ENCODE measurements at regions not wholly inside any gene's neighbourhood (a gene's known extent, or its start where the extent isn't known, plus 50 kb on each side); places are given as distances from the start of the nearest gene placed in this dataset.

DNA sequence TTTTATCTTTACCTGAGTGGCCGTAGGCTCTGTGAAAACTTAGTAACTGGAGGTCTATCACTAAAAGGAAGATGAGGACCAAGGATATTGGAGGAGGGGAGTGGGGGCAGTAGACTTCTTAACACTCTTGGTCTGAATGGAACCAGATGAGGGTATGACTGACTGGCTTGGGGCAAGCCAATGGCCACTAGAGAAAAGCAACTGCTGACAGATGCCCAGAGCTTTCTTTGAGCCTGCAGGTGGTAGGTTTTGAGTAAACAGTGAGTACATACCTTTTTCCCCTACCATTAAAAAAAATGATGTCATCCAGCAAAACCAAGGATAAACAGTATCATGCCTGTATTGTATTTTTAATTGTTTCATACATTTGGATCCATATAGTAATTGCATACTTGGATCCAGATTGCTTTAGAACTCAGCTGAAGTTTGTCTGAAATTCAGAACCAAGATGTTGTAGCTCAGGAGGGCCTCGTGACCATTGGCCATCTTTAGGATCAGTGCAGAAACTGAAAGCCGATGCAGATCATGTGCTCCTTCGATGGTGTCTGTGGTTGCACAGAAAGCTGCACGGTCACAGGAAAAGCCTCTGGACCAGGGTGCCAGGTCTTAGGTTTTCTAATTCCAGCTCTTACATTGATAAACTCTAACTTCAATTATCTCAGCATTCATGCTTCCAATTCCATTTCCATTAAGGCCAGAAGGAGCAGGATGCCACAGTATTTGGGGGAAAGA lies 131.0 kb downstream of the PDGFRA start:
- H3K27ac Mint-ChIP-seq, result no peak overlapping the region
- no peak overlapping the region for H3K4me3 Mint-ChIP-seq
- H3K36me3 Mint-ChIP-seq, result no peaks in the 10 kb centered on the region
- H3K27me3 Mint-ChIP-seq (ENCODE audit: low read depth in 3 of 3), result peaks cover 1 to 2% (median 2%) of the 10 kb centered on the region in 3 donors
- peaks cover 0 to 5% of the 10 kb centered on the region in 2 donors for H3K4me1 Mint-ChIP-seq
- H3K9me3 Mint-ChIP-seq, result no peaks in the 10 kb centered on the region
- peak in 1 of 3 donors; percentile 2 for DNase-seq

- Mint-ChIP-seq H3K36me3 (no peaks in the 10 kb centered on the region), H3K4me3 (no peak overlapping the region), H3K4me1 (peaks cover 0 to 5% of the 10 kb centered on the region in 2 donors), H3K9me3 (no peaks in the 10 kb centered on the region), H3K27ac (no peak overlapping the region), H3K27me3 (ENCODE audit: low read depth in 3 of 3) (peaks cover 0 to 2% (median 1%) of the 10 kb centered on the region in 3 donors)
- no peak for DNase-seq
These were observed 133.9 kb downstream of the PDGFRA start for GRCh38 chr4:54363037-54363436.

DNA sequence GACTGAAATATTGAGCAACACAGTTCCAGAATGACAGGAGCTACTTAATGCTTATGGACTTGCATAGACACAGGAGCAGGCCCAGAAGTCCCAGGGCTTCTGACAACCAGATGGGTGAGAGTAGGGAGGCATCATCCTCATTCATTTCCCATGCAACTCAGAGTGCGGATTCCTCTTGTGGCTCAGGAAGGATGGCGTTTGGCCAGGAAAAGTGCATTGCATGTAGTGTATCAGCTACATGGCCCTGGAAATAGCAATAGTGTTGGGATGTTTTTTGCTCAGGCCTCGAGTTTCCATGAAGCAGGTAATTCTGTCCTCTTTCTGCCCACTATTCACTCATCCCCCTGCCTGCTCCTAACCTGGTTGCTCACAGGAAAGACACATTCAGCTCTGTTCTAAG lies 136.6 kb downstream of the PDGFRA start:
- no peak for DNase-seq
- no peak overlapping the region for H3K27ac Mint-ChIP-seq
- H3K4me3 Mint-ChIP-seq, result no peak overlapping the region
- H3K9me3 Mint-ChIP-seq, result peaks cover 0 to under 1% (median 0%) of the 10 kb centered on the region in 6 donors
- H3K27me3 Mint-ChIP-seq (ENCODE audit: low read depth in 3 of 3), result peaks cover 0 to 2% (median 1%) of the 10 kb centered on the region in 3 donors
- no peaks in the 10 kb centered on the region for H3K36me3 Mint-ChIP-seq
- no peaks in the 10 kb centered on the region for H3K4me1 Mint-ChIP-seq

- Mint-ChIP-seq H3K9me3 (peaks cover 0 to 5% (median 0%) of the 10 kb centered on the region in 6 donors), H3K4me3 (no peak overlapping the region), H3K27me3 (ENCODE audit: low read depth in 3 of 3) (peaks cover 0 to 2% (median 1%) of the 10 kb centered on the region in 3 donors), H3K4me1 (no peaks in the 10 kb centered on the region), H3K27ac (no peak overlapping the region), H3K36me3 (no peaks in the 10 kb centered on the region)
- DNase-seq, result no peak
These were observed 138.0 kb downstream of the PDGFRA start for GRCh38 chr4:54367059-54367458.

- H3K27ac Mint-ChIP-seq, result no peak overlapping the region
- no peak for DNase-seq
- H3K9me3 Mint-ChIP-seq, result peaks cover 0 to 7% (median 0%) of the 10 kb centered on the region in 6 donors
- H3K27me3 Mint-ChIP-seq (ENCODE audit: low read depth in 3 of 3), result peaks cover 0 to under 1% (median 0%) of the 10 kb centered on the region in 3 donors
- no peak overlapping the region for H3K4me3 Mint-ChIP-seq
- no peaks in the 10 kb centered on the region for H3K4me1 Mint-ChIP-seq
- no peaks in the 10 kb centered on the region for H3K36me3 Mint-ChIP-seq
These were observed 139.5 kb downstream of the PDGFRA start for GRCh38 chr4:54368281-54369265.

- H3K36me3 Mint-ChIP-seq, result no peaks in the 10 kb centered on the region
- no peaks in the 10 kb centered on the region for H3K4me1 Mint-ChIP-seq
- no peak overlapping the region for H3K27ac Mint-ChIP-seq
- no peak overlapping the region for H3K4me3 Mint-ChIP-seq
- peaks cover 0 to 2% (median 0%) of the 10 kb centered on the region in 3 donors for H3K27me3 Mint-ChIP-seq (ENCODE audit: low read depth in 3 of 3)
- peaks cover 0 to 7% (median 0%) of the 10 kb centered on the region in 6 donors for H3K9me3 Mint-ChIP-seq
- DNase-seq, result no peak
These were observed 142.1 kb downstream of the PDGFRA start for GRCh38 chr4:54371173-54371572.

DNA sequence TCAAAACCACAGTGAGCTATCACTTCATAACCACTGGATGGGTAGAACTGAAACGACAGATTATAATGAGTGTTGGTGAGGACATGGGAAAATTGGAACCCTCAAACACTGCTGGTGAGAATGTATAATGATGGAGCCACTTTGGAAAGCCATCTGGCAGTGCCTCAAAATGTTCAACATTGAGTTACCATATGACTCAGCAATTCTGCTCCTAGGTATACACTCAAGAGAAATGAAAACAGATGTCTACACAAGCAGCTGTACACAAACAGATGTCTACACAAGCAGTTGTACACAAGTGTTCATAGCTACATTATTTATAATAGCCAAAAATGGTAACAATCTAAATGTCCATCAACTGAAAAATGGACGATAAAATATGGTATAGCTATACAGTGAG lies 143.9 kb downstream of the PDGFRA start:
- peaks cover 0 to 2% (median 0%) of the 10 kb centered on the region in 3 donors for H3K27me3 Mint-ChIP-seq (ENCODE audit: low read depth in 3 of 3)
- no peak overlapping the region for H3K27ac Mint-ChIP-seq
- H3K4me3 Mint-ChIP-seq, result no peak overlapping the region
- H3K4me1 Mint-ChIP-seq, result no peaks in the 10 kb centered on the region
- H3K9me3 Mint-ChIP-seq, result peaks cover 0 to 7% (median 0%) of the 10 kb centered on the region in 6 donors
- DNase-seq, result no peak
- no peaks in the 10 kb centered on the region for H3K36me3 Mint-ChIP-seq

GRCh38 chr4:54373718-54374210 lies 144.7 kb downstream of the PDGFRA start:
- Mint-ChIP-seq H3K27ac (no peak overlapping the region), H3K4me3 (no peak overlapping the region), H3K27me3 (ENCODE audit: low read depth in 3 of 3) (peaks cover 0 to 2% (median 0%) of the 10 kb centered on the region in 3 donors), H3K4me1 (no peaks in the 10 kb centered on the region), H3K9me3 (peaks cover 0 to 7% (median 0%) of the 10 kb centered on the region in 6 donors), H3K36me3 (no peaks in the 10 kb centered on the region)
- DNase-seq, result no peak

- no peaks in the 10 kb centered on the region for H3K9me3 Mint-ChIP-seq
- H3K4me3 Mint-ChIP-seq, result no peak overlapping the region
- peaks cover 2 to 4% (median 4%) of the 10 kb centered on the region in 3 donors for H3K27me3 Mint-ChIP-seq (ENCODE audit: low read depth in 3 of 3)
- no peaks in the 10 kb centered on the region for H3K4me1 Mint-ChIP-seq
- DNase-seq, result no peak
- H3K27ac Mint-ChIP-seq, result no peak overlapping the region
- no peaks in the 10 kb centered on the region for H3K36me3 Mint-ChIP-seq
These were observed 149.4 kb downstream of the PDGFRA start for GRCh38 chr4:54378461-54378860.

DNA sequence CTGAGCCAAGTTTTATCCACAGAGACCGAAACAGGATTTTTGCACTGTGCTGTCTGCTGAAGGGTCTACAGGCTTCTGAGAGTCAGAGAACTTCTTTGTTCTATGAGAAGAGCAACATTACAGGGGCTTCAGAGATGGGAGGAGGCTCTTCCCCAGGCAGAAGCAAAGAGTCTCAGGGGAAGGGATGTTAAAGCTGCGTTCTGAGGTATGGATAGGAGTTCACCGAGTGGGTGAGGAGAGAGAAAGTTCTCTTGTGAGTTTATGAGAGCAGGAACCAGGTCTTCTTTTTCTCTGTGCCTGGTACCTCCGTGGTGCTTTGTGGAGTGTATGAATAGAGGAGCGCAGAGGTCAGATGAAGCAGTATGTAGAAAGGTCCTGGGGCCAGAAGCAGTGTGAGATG lies 155.1 kb downstream of the PDGFRA start:
- Mint-ChIP-seq H3K27ac (no peak overlapping the region), H3K4me1 (no peaks in the 10 kb centered on the region), H3K36me3 (no peaks in the 10 kb centered on the region), H3K4me3 (no peak overlapping the region), H3K9me3 (no peaks in the 10 kb centered on the region), H3K27me3 (ENCODE audit: low read depth in 3 of 3) (peaks cover 0 to 7% (median 4%) of the 10 kb centered on the region in 3 donors)
- no peak for DNase-seq

DNA sequence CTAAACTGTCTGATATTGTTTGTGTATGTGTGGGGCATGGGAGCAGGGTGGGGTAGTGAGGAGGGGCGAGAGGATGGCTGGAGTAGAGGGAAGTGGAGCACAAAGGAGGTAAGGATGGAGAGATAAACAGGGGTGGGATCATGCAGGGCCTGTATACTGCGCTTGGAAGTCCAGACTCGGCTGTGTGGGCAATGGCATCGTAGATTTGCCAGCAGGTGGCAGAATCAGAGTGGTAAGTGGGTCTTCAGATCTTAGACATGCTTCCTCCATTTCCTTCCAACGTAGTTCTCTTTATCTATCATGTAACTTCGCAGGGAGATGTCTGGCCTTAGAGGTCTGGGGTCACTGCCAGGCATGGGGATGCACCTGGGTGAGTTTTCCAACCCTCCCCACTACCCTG lies 155.5 kb downstream of the PDGFRA start:
- Mint-ChIP-seq H3K4me1 (no peaks in the 10 kb centered on the region), H3K27me3 (ENCODE audit: low read depth in 3 of 3) (peaks cover 0 to 7% (median 2%) of the 10 kb centered on the region in 3 donors), H3K36me3 (no peaks in the 10 kb centered on the region), H3K4me3 (no peak overlapping the region), H3K27ac (no peak overlapping the region), H3K9me3 (no peaks in the 10 kb centered on the region)
- DNase-seq, result peak; percentile 4 to 22 (median 5)

- Mint-ChIP-seq H3K9me3 (no peaks in the 10 kb centered on the region), H3K36me3 (no peaks in the 10 kb centered on the region), H3K27ac (no peak overlapping the region), H3K4me3 (no peak overlapping the region), H3K27me3 (ENCODE audit: low read depth in 3 of 3) (peaks cover 0 to 3% (median 2%) of the 10 kb centered on the region in 3 donors), H3K4me1 (no peaks in the 10 kb centered on the region)
- DNase-seq, result no peak
These were observed 157.1 kb downstream of the PDGFRA start for GRCh38 chr4:54386042-54386669.

DNA sequence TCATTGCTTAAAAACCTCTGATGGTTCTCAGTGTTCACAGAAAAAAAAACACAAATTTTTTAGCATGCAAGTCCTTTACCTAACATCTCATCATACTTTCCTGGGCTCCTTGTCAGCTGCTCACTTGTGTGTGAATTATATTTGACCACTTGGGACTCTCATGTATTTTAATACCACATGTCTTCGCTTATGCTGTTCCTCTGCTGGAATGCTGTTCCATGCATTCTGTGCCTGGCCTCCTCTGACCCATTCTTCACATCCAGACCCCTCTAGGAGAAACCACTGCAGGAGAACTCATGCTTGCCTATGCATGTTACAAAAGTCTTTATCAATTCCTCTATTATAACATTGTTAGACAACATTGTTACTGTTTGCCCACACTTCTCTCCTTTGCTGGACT lies 157.6 kb downstream of the PDGFRA start:
- H3K9me3 Mint-ChIP-seq, result peaks cover 0 to 1% (median 0%) of the 10 kb centered on the region in 6 donors
- no peaks in the 10 kb centered on the region for H3K36me3 Mint-ChIP-seq
- peaks cover 0 to 3% (median 0%) of the 10 kb centered on the region in 3 donors for H3K27me3 Mint-ChIP-seq (ENCODE audit: low read depth in 3 of 3)
- no peak overlapping the region for H3K27ac Mint-ChIP-seq
- H3K4me3 Mint-ChIP-seq, result peak overlapping the region in 1 of 5 donors; percentile 4
- no peak for DNase-seq
- H3K4me1 Mint-ChIP-seq, result no peaks in the 10 kb centered on the region
